CD4-positive, alpha-beta T cell treated with Interleukin-17A for 1 hour (primary cell): ENCODE measurements at regions not wholly inside any gene's neighbourhood (a gene's known extent, or its start where the extent isn't known, plus 50 kb on each side); places are given as distances from the start of the nearest gene placed in this dataset.

Experiments
- DNase-seq: peaks from one replicate; pipeline ENCODE4 v3.0.0-alpha.2; 2020

DNA sequence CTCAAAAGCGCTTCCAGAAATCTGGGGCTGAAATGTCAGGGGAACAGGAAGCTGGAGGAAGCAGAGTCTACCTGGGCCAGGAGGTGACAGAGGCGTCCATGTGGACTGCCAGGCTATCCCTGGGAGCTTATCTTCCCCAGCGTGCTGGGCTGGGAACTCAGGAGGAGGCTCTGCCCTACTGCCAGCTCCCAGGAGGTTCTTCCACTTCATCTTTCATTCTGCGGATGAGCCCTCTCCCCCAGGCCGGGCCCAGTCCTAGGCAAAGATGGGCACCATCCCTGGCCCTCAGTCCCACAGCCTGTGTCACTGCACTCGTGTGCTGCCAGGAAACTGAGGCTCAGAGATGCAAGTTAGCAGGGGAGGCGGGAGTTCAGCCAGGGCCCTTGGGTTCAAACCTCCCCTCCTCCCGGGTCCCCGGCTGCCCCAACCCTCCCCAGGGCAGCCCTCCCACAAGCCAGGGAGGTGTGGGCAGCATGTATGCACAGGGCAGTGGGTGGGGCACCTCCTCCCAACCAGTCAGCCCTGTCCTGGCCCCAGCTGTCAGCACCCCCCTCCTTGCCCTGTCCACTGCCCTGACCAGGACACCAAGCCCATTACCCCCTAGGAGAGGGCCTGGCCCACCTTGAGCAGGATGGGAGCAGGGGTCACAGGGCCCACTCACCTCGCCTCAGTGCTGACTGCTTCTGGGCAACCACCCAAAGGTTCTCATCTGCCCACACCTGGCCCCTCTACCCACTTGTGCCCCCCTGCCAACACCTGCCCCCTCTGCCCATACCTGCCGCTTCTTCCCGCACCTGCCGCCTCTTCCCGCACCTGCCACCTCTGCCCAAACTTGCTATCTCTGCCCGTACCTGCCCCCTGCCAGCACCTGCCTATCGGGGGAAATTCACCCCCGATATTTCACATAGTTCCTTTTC, 226.0 kb downstream of the NPHP4 start:
- DNase-seq: no peak

DNA sequence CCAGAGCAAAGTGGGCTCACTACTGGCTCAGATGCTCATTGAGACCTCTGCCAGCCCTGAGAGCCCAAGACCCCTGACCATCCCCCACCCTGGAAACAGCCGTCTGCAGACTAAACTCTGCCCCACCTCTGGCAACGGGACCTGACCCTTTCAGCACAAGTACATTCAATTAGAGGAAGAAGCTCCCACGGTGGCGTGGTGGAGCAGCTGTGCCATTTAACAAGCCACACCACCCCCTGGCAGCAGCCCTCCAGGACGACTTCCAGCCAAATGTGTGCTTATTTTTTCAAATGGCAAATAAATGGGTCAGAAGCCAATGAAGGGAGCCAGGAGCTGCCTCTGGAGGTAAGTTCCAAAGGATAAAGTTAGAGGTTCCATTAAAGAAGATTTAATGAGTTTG, 226.7 kb downstream of the NPHP4 start:
- no peak for DNase-seq

DNA sequence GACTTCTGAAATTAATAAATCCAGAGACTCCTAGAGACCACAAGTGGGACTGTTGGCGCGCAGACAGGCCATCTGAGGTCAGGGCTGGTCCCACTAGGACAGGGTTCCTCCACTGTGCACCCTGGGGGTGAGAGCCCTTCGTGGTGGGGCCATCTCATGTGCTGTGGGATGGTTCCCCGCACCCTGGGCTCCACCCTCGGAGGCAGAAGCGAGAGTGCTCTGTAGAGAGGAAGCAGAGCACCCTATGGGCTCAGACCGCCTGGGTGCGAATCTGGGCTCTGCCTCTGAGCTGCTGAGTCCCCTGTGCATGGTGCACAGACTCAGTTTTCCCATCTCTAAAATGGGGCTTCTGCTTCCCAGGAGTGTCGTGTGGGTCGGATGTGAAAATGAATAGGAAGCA, 227.3 kb downstream of the NPHP4 start:
- DNase-seq: no peak

DNA sequence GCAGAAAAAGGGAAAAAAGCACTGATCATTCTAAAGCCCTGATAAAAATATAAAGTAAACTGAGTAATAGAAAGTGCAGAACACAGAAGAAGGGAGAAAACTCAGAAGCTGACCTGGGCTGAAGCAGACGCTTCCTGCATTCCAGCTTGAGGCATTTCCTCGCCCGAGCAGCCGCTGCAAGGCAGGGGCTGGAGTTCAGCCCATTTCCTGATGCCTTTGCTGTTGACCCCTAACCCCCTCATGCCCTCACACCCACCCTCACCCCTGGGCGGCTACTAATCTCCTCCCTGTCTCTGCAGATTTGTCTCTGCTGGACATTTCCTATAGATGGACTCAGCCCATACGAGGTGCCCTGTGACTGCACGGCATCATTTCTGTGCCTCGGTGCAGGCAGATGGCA, 227.8 kb downstream of the NPHP4 start:
- DNase-seq: no peak

DNA sequence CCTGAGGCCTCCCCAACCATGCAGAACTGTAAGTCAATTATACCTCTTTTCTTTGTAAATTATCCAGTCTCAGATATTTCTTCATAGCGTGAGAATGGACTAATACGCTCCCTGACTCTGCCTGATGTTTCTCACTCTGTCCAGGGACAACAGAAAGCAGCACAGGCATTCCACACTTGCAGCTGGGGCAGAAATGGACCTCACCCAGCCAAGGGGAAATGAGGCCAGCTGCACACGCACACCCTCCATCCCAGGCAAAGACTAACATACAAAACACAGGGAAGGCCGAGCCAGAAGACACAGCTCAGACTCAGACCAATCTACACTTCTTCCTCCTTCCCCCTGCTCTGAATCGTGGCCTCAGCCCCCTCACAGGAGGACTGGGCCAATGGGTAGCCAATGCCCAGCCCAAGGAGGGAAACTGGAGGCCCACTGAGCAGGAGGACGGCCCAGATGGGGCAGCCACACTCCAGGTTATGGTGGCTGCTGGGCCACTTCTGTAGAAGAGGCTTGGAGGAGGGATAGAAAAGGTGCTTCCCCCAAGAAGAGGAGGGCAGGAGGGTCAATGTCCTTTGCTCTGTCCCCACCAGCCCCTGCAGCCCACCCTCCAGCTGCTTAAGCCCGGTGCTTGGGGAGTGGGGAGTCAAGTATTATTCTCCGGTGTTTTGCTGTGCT, 228.4 kb downstream of the NPHP4 start:
- DNase-seq: no peak

DNA sequence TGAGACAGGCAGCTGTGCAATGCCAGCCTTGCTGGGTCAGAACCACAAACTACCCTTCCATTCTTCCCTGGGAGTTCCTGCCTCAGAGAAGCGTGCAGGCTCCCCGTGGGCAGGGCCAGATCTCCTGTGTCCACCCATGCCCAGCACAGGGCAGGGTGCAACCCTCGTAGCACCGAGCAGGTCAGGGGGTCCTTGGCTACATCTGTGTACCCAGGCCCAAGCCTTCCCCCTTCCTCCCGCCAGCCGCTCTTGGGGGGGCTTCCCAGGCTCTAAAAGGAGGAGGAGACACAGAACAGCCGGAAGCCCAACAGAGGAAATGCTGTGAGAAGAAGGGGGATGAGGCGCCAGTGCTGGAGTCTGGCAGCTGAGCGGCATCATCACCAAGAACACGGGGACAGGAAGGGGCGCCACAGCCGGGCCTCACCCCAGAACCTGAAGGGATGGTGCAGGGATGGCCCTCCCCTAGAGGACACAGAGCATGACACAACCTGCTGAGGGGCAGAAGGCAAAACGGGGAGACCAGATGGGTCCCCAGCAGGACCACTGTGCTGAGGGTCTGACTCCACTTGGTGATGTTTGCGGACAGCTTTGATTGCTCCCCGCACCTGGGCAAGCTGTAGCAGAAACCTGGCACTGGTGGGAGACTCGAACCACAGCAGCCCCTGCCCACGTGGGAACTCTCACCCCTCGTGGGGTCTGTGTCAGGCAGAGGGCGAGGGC, 233.2 kb downstream of the NPHP4 start:
- no peak for DNase-seq

DNA sequence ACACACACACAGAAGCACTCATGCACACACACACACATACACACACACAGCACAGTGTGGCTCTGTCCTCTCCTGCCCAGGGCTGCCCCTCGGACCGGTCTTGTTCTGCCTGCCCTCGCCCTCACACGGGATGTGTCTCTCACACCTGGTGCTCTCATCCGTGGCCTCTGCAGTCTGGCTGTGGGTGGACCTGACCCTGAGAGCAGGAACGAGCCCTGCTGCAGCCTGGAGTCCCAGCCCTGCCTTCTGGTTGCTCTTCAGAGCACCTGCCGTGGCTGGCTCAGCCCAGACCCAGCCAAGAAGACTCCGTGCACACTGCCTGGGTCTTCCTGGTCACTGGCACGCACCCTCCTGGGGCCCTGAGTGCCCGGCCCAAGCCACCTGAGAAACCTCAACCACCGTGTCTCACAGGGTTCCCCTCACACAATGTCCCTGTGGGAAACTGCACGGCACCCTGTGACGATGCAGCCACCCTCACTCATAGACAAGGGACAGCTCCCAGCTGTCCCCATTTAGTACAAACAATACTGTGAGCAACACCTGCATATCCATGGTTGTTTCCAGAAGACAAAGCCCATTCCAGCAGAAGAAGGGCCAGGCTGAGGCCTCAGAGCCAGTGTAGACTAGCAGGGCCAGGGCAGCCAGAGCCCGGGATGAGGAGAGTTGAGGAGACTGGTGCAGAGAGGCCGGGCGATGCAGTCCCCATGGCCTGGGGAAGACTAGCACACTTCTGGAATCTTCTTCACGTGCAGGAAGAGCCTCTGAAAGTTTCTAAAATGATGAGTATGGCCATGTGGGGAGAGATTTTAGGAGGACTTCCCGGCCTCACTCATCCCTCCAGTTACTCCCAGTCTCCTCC, 234.0 kb downstream of the NPHP4 start:
- no peak for DNase-seq

DNA sequence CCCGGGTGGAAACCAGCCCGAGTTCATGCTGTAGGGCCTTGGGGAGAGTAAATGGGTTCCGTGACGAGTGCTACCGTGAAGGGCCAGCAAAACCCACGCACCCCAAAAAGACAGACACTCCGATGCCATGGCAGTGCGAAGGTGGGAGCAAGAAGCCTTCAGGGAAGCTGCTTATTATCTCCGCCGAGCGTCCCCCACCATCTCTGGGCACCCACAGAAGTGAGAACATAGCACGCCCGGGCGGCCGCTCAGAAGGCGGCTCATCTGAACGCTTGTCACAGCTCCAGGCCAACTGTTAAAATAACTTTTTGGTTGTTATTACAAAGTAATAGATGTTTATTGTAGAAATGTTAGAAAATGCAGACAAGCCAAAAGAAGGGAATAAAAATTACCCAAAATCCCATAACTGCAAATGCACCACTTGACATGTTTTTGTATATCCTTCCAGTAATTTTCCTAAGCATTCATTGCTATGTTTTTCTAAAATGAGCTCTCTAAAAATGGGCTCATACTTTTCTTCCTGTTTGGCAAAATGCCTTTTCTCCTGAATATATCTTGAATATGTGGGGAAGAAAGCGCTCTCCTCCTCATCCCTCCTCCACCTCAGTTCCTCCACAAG, 234.9 kb downstream of the NPHP4 start:
- DNase-seq: no peak

DNA sequence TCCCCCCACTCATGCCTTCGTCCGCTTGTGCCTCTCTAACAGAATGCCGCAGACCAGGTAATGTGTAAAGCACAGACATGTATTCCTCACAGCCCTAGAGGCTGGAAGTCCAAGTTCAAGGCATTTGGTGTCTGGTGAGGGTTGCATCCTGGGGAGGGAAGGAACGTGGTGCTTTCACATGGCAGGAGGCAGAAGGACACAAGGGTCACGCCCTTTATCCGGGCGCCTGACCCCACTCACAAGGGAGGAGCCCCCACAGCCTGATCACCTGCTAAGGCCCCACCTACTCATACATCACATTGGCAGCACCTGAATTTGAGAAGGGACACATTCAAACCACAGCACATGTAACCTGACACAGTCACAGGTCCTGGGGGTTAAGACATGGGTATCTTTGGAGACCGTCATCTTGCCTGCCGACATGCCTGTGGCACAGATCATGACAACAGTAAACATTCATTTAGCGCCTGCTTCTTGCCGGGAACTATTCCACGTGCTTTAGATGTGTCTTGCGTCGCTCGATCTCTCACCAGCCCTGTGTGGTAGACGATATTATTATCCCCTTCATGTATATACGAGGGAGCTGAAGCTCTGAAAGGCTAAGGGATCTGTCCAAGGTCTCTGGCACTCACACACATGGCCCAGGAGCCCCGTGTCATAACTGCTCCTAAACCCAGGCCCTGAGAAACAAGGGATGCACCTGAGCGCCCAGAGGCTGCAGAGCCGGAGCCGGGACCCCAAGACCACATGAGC, 235.6 kb downstream of the NPHP4 start:
- DNase-seq: no peak

DNA sequence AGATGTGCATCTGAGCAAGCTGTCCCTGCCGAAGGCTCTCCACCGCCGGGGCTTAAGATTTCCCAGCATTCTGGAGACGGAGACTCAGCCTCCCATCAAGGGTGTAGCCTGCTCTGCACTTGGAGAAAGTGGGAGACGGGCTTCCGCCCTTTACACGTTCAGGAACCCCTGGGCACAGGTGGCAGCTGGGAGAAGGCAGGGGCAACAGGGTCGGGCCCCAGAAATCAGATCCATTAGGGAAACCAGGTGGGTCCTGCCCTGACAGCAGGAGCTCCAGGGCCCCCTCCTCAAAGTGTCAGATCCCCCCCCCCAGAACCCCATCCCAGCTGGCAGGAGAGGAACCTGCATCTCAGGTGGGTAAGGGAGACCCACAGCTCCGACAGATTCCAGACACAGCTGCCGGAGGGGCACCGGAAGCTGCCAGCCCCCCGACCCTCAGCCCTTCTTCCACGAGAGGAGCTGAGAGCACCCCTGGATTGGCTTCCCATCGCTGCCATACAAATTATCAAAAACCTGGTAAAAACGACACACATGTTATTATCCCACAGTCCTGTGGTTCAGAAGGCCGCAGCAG, 236.6 kb downstream of the NPHP4 start:
- no peak for DNase-seq

DNA sequence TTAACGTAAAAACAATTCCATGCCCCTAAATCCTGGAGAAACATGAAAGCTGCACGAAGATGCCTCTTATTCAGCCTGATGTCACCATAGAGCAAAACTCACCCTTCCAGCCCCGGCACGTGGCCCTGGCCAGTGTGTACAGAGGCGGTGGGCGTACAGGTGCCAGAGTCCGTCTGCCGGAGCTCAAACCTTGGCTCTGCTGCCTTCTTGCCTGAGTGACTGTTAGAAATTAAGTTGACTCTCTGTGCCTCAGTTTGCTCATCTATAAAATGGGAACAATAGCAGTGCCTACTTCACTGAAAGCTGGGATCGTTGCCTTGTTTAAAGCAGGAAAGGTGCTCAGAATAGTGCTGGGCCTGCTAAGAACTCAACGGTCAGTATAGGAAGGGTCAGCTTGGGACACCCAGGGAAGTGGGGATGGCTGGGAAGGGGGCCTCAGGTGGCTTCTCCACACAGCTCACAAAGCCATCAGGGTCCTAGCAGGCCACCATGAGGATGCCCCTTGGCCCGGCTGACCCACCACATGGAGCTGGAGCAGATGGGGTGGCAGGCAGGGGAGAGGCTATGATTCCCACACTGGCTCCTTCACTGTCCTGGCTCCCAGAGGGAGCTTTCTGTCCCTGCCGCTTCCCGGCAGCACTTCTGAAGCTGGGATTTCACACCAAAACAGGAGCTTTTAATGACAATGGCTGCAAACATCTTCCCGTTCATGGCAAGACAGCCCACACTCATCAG, 237.2 kb downstream of the NPHP4 start:
- DNase-seq: no peak

DNA sequence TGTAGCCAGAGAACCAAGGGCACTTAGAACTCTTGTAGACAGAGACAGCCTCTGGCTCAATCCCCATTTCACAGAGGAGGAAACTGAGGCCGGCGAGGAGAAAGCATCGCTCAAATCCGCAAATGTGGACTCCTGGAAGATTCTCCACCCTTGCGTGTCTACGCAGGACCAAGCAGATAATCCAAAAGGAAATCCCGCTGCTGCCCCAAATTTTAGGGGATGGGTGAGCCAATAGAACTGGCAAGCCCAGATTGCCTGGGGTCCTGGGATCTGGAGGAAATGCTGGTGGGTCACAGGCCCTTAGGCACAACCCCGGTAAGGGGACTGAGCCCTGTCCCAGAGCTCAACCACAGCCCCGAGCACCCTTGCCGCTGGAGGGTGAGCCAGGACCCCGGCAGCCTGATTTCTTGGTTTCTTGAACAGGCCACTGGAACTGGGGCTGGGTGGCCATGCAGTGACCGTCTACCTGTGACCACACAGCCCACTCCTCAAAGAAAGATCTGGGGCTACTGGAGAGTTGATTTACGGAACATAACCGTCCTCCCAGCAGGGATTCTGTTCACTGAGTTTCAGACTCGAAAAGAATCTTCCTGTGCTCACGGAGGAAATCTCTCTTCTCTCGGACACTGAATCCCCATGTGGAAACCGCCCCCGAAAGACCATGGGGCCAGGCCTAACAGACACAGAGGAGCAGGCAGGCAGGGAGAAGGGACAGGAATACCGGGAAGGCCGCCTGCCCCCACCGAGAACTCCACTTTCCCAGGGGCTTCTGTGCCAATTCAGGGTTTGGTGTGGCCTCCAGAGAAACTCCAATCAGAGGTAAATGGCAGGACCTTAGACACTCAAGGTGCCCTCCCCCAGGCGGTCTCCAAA, 238.4 kb downstream of the NPHP4 start:
- DNase-seq: no peak

DNA sequence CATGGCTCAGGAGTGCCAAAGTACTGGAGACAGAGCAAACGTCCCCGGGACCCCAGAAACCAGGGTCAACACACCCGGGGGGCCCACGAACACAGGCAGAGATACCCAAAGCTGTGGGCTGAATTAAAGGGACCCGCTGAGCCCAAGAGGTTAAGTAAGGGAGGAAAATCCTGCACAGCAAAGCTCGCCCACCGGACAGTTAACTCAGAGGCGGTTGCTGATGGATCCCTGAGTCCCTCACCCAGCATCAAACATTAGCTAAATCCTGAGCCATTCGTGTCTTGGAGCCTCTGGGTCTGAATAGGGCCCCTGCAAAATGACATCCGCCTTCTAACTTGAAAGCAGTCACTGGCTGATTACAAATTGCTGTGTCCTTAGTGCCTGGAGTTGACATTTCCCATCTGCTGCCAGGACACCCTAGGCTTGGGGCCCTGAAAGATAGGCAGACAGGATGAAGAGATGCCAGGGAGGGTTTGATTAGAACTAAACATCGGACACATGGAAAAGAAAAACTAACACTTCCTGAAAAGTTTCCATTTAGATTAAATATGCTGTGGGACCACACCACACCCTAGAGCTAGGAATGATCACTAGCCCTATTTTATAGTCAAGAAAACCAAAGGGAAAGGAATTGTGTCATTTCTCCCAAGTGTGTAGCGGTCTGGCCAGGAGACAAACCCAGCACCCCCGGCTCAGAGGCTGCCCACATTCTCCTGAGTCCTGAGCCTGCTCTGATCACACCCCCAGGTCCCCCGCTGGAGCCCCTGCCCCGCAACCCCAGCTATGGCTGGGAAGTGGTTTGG, 239.3 kb downstream of the NPHP4 start:
- no peak for DNase-seq

DNA sequence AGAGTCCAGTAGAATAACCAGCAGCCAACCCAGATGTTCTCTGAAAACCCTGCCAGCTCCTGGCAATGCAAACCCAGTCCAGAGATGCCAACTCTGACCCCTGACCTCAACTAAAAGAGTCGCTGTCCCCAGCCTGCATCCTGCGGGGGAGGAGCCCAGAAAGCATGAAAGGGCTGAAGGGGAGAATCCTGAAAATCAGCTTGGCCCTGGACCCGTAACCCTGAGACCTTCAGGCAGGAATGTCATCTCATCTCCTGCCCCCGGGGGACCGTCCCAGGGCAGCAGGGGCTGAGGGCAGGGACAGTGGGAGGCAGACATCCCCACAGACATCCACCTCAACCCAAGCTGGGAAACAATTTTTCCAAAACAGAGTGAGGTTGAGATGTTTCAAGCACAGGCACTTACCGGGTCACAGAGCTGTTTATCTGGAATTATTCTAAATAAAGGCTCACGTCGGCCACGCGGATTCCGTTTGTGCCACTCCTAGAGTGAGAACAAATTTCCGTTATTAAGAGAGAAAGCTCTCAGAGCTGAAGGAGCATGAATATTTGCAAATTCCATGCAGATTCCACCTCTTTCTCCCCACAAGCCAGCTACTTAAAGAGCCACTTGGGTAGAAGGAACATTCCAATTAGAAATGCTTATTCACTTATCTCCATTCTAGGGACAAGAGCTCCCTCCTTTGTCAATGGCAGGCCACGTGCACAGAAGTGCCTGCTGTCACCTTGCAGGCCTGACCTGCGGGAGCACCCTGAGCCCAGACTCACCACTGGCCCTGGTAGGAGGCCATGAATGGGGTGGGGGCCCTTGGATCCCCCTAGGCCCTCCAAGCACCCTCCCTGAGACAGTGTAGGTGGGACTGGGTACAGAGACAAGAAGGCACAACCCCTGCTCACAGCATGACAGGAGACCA, 240.1 kb downstream of the NPHP4 start:
- no peak for DNase-seq

DNA sequence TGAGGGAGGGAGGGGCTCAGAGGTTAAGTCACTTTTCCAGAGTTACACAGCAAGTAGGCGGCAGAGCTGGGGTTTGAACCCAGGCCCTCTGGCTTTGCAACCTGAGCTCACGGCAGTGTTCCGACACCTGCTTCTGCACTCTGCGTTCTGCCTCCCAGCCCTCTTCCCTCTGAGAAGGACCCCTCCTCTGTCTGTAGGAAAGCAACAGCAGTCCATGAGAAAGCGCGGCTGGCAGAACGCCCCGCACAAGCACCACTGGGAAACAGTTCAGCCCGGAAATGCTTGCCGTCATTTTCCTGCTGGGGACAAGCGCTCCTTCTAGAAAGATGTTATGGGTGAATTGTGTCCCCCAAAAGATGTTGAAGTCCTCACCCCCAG, 241.1 kb downstream of the NPHP4 start:
- no peak for DNase-seq

DNA sequence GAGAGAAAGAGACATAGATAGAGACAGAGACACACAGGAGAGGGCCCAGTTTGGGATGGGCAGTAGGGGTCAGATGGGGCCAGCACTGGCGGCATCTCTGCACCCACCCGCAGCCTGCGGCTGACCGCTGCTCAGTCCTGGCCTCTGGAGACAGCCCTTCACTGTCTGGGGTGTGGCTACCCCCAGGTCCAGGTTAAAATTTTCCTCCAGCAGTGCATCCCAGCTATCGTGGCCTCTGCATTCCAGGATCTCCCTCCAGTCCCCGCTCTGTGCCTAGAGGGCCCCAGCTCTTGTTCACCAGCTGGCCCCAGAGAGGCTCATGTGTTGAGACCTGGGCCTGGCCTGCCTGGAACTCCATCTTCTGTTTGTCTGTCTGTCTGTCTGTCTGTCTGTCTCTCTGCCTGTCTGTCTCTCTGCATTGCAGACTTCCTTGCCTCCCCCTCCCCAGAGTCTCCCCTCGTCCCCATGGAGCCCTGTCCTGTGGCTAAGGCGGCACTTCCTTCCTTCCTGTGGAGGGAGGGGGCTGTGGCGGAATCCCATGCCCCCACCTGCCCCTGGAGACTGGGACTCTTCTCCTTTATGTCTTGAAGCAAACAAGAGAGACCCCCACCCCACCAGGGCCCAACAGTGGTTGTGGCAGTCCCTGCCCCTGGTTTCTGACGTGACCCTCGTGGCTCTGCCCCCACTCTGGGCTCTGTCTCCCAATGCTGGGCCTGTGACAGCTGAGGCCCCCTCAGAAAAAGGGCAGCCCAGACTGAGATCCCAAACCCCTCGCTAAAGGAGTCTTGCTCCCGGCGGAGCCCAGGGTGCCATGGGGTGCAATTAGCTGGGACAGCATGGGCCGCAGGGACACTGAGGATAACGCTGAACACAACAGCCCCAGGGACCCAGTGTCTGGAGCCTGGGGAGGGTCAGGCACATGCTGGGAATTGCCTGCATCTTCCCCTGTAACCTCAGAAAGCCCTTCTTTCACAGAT, 241.8 kb downstream of the NPHP4 start:
- DNase-seq: no peak
